HPDE6-E6E7 (cell line): ENCODE measurements at regions not wholly inside any gene's neighbourhood (a gene's known extent, or its start where the extent isn't known, plus 50 kb on each side); places are given as distances from the start of the nearest gene placed in this dataset.
"Not testable (repeated sequence)": the region's sequence is repeated elsewhere in the genome, so short reads cannot be mapped to it uniquely, and the experiment has no call there.

Source experiments
- DNase-seq: peaks from one replicate; pipeline ENCODE4 v3.0.0; 2011; ENCODE audit warnings: missing footprints; ENCODE audit errors: extremely low spot score

DNA sequence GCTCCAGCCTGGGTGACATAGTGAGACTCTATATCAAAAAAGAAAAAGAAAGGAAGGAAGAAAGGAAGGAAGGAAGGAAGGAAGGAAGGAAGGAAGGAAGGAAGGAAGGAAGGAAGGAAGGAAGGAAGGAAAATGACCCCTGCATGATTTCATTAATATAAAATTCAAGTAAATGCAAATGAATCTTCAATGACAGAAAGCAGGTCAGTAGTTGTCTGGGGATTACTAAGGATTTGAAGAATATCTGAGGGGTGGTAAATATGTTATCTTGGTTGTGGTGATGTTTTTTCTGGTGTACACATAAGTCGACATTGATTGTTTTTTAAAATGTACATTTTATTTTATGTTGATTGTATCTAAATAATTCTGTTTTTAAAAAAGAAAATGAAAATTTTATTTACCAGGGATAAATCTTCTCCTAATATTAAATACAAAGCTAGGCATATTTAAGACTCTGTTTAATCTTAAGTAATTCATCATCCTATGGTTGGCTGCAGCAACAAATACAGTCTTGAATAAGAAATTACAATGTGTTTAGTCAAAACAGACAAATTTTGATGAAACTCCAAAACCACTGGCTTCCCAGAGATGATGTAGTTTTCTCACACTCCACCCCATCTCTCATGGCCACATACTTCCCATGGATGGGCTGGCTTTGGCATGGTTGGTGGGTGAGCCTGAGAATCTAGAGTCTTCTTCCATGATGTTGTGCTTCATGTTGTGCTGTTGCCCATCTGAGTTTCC lies 314.7 kb upstream of the REG3G start:
- no peak for DNase-seq

DNA sequence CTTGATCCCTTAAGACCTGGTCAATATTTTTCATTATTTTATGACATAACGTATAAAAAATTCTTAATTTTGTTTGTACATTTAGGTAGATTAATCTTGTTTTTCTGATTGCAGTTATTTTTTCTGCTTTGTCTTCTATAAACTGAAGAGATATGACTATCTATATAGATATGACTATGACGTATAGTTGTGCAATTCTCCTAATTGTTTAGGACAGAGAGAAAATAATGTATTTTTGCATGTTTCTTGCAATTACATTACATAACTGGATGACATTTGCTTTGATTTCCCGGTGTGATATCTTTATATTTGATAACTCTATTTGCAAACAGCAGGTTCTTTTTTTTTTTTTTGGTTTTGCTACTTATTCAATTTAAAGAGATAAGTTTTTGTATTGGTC lies 310.2 kb upstream of the REG3G start:
- DNase-seq: no peak

DNA sequence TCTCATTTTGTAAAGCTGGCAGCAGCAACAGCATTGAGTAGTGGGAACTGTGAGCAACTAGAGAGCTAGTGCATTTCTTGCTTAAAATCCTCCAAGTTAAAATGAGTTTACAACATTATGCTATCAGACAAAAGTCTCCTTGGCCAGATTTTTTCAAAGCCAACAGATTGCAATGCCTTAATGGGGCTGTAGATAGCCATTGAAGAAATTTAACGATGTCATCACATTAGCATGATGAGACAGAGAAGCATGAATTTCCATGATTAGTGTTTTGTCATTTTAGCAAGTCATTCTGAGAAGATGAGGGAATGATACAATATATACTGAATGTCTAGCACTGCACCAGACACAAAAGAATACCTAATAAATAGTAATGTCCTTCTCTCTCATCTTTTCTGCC lies 307.5 kb upstream of the REG3G start:
- DNase-seq: no peak

DNA sequence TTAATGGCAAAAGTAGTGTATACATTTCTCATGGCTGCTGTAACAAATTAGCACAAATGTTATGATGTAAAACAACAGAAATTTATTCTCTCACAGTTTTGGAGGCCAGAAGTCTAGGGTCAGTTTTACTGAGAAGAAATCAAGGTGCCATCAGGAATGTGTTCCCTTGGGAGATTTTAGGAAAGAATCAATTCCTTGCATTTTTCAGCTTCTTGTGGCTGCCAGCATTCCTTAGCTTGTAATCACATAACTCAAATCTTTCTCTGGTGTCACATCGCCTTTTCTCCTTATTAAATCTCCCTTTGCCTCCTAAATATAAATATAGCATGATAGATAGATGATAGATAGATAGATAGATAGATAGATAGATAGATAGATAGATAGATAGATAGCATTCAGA lies 307.0 kb upstream of the REG3G start:
- no peak for DNase-seq

DNA sequence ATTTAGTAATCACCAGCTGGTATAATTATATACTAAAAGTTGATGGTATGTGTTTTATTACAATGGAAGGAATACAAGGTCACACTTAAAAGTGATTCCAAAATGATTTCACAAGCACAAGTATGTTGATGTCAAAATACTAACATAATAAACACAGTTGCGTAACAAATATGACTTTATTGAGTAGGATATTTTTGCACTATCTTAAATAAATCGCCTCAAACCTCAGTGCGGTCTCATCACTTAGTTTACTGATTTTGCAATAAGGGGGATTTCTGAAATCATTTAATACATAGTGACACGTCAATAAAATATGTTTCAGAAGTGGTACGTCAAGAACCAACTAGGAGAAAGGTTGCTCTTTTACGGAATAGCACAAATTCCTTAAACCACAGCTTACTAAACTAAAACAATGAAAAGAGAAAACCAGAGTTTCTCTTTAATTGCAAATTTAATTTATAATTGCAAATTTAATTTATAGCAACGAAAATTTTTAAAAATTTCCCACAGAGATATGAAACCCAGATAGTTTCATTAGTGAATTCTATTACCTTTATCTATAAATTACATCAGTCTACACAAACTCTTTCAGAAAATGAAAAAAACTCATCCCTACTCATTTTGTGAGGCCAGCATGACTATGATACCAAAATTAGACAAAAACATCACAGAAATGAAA lies 304.0 kb upstream of the REG3G start:
- no peak for DNase-seq

DNA sequence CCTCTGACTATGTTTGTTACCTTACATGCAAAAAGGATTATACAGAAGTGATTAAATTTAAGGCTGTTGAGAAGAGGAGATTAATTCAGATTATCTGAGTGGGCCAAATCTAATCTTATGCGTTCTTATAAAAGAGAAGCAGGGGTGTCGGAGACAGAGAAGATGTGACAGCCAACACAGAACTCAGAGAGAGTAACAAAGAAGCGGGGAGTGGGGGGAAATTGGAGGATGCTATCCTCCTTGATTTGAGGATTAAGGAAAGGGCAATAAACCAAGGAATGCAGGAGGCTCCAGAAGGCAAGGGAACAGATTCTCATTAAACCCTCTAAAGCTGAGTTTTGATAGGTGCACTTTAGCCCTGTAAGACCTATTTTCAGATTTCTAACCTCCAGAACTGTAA lies 291.3 kb upstream of the REG3G start:
- DNase-seq: no peak

DNA sequence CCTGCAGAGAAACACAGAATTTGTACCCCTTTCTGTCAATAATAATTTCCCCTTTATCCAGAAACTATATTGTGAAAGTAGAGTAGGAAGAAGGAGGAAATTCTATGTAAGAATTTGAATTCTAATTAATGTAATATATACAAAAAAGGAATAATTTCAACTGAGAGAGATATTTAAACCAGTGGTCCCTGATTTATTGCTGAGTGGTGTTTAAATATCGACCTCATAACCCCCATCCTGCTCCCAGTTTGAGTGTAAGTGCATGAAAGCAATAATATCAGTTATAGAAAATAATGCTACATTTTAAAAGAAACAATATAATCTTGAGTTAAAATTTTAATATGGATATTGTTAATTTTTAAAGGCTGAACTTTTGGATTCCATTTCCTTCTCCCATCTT lies 286.2 kb upstream of the REG3G start:
- DNase-seq: no peak

DNA sequence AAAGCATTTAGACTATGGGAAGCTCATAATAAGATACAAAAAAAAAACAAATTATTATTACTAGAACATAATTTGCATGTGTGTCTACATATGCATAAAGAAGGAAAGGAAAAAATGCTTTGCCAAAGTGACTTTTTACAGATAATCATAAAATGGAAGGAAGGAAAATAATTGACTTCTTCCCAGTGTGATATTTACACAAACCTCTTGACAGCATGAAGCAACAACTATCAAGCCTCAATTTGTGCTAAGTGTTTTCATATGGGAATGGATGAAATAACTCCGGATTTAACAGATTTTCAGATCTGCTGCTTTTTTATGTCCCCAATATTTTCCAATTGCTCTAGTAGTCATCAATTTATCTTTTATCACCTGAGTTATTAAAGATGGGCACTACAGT lies 275.9 kb upstream of the REG3G start:
- DNase-seq: no peak

DNA sequence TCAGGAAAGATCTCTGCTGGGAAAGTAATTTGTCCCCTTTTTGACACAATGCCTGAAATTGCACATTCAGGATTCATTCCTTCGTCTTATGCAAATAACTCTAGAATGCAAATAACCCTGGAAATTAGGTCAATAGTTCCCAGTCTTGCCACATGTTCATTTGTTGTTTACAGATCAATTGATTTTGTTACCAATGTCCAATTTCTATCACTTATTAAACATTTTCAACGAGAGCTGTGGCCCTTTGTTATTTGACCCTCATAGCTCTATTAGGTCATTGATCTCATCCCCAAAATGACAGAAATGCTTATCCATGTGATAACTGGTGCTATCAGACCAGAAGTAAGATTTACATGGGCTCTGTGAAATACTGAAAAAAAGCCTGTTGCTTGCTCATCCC lies 275.3 kb upstream of the REG3G start:
- no peak for DNase-seq

DNA sequence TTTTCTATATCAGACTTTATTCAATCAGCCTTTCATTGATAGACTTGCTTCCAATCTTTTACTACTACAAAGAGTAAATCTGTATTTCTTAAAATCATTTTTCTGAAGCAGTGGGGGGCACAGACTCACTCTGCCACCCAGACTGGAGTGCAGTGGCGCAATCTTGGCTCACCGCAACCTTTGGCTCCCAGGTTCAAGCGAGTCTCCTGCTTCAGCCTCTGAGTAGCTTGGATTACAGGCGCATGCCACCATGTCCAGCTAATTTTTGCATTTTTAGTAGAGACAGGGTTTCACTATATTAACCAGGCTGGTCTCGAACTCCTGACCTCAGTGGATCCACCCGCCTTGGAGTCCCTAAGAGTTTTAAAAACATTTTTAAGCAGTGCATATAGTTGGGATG lies 270.6 kb upstream of the REG3G start:
- no peak for DNase-seq

DNA sequence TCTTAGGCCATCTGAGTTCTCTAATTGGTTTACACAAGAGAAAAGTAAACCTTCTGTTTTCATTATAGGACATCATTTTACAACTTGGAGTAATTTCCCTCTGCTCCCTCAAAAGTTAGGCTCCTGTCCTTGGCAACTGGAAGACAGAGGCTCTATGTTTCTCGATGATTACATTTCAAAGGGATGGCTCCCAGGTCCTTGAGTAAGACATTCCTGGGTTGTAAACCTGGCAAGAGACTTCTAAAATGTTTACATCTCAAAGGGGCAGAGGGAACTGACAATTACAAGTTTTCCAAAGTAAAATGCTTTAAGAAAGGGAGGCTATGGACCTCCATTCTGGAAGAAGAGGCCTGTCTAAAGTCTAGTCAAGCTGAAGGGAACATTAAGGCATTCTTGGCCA lies 268.3 kb upstream of the REG3G start:
- no peak for DNase-seq

DNA sequence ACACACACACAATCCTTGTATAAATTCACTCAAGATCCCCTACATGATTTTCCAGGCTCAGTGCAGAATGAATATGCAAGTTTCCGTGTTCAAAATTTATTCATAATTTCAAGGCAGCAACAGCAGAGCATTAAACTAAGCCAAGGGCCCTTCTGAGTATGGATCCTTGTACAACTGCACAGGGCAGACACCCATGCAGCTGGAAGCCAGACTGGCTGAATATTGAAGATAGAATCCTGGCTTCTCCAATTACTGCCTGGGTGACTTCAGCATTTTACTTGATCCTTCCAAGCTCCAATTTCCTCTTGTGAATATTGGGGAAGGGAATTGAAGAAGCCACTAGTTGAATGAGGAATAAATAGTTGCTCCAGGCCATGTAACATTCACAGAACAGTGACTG lies 267.9 kb upstream of the REG3G start:
- no peak for DNase-seq

DNA sequence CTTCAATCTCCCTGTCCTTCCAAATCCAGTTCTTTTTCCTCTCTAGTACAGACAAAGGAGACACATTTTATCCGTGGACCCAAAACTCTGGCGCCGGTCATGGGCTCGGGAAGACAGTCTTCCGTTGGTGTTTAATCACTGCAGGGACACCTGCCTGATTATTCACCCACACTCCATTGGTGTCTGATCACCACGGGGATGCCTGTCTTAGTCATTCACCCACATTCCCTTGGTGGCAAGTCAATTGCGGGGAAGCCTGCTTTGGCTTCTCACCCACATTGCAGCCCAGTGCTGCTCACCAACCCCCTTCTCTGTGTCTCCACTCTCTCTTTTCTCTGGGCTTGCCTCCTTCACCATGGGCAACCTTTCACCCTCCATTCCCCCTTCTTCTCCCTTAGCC lies 266.7 kb upstream of the REG3G start:
- DNase-seq: not testable (repeated sequence)

DNA sequence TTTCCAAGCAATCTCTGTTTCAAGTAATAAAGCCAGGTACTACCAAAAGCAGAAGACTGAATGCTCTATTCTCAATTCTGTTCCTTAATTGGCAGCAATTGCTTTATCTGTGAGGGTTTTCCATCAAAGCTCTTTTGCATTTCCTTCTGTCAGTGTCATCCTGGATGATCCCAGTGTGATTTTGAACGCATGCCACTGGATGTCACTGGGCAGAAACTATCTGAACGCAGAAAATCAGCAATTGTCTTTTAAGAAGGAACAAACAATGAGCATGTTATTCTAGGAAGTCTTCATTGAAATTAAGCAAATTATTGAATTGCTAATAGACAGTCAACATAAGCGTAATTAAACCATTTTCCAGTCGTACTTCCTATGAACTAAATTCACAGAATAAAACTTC lies 259.0 kb upstream of the REG3G start:
- DNase-seq: no peak

DNA sequence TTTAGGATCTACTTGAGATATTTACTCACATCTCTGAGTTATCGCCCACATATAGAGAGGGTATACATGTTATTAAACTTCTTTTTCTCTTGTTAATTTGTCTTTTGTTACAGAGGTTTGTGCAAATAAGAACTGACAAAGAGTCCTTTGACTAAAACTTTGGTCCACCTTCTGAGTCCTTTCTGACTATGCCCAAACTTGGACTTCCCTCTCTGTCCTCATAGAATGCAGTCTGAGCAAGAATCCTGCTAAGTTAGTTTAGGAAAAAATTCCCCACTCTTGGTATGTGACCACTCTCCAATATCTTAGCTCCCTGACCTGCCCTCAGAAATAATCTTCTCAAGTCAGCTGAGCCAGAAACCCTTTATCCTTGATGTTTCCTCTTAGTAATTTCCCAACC lies 257.5 kb upstream of the REG3G start:
- no peak for DNase-seq

DNA sequence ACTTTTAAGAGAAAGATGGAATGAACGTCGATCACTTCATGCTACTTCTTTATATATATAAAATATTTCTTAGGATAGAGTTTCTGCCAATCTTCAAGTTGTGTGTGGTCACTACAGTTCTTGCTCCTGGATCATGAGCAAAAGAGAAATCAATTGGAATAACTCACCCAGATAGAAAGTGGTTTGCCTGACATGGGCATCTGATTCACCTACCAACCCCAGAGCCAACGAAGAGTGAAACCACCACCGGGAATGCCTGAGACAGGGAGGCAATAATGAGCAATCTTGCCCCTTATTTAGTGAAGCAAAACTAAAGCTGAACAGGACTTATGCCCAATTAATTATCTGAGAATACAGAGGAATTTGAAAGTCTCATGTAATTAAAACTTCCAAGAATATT lies 250.2 kb upstream of the REG3G start:
- no peak for DNase-seq

DNA sequence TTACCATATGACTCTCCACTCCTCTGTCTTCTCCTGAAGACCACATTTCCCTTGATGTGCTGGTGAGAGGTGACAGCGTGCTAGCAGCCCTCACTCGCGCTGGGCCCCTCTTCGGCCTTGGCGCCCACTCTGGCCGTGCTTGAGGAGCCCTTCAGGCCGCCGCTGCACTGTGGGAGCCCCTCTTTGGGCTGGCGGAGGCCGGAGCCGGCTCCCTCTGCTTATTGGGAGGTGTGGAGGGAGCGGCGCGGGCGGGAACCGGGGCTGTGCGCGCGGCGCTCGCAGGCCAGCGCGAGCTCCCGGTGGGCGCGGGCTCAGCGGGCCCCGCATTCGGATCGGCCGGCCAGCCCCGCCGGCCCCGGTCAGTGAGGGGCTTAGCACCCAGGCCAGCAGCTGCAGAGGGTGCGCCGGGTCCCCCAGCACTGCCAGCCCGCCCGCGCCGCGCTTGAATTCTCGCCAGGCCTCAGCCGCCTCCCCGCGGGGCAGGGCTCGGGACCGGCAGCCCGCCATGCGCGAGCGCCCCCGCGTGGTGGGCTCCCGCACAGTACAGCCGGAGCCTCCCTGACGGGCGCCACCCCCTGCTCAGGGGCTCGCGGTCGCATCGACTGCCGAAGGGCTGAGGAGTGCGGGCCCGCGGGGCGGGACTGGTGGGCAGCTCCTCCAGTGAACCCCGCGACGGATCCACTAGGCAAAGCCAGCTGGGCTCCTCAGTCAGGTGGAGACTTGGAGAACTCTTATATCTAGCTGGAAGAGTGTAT lies 246.6 kb upstream of the REG3G start:
- DNase-seq: no peak

DNA sequence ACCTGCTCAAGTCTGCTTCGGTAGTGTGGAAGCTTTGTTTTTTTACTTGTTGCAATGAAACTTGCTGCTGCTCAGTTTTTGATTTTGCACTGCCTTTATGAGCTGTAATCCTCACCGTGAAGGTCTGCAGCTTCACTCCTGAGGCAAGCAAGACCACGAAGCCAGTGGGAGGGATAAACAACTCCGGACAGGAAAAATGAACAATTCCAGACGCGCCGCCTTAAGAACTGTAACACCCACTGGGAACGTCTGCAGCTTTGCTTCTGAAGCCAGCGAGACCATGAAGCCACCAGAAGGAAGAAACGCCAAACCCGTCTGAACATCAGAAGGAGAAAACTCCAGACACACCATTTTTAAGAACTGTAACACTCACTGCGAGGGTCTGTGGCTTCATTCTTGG lies 245.7 kb upstream of the REG3G start:
- no peak for DNase-seq

DNA sequence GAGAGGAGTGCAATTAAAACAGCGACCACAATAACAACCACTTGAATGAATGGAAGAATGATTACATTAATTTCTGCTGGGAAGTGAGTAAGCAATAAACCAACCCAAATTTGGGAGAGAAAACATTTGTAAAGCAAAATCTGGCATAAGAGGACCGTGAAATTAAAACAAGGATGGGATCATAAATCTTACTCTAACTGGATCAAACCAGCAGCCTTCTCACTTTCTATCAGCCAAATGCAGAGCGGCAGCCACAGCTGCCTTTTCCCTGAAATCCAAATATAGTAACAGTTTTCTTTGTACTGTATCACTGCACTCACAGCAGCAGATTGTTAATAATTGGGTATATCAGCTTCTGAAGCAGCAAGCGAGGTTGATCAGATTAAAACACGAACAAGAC lies 245.2 kb upstream of the REG3G start:
- DNase-seq: no peak

DNA sequence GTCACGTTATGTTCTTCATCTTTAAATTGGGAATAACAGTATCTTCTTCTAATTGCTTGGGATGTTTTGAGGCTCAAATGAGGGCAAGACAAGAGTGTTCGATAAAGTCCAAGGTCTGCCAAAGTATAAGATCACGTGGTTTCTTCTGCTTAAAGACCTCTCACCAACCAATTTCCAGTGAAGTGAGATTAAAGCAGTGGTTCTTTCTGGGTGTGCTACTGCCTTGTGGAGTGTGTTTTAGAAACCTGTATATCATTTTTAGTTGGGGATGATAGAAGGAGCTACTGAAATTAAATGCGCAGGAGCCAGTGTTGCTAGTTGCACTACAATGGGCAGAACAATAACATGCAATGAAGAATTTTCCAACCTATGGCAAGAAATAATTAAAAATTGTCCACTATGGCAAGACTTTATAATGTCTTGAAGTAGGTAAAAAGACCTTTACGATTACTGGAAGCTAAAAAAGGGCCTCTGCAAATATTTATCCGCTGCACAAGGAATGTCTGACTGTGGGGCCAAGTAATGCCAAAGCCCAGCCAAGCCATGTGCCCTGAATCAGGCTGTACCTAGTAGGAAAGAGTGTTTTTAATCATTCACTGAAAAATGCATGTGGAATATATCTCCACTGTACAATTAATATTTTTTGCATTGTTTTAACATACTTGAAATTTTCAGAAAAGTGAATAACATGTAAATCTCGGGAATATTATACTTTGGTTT lies 244.5 kb upstream of the REG3G start:
- DNase-seq: no peak

DNA sequence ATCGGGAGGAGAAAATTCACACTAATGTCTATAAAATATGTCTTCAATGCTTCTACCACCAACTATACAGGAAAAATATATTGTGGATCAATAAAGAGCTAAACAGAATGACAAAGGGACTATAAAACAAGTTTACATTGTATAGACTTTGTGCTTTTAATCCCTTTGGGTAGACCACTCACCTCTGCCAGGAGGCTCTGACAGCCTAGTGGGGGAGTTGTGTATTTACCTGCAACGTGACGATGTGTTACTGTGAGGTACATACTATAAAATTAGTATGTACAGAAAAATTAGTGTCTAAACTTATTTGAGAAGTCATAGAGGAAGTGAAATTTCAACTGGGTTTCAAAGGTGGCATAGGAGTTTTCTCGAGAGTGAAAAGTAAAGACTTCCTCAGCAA lies 243.3 kb upstream of the REG3G start:
- no peak for DNase-seq

DNA sequence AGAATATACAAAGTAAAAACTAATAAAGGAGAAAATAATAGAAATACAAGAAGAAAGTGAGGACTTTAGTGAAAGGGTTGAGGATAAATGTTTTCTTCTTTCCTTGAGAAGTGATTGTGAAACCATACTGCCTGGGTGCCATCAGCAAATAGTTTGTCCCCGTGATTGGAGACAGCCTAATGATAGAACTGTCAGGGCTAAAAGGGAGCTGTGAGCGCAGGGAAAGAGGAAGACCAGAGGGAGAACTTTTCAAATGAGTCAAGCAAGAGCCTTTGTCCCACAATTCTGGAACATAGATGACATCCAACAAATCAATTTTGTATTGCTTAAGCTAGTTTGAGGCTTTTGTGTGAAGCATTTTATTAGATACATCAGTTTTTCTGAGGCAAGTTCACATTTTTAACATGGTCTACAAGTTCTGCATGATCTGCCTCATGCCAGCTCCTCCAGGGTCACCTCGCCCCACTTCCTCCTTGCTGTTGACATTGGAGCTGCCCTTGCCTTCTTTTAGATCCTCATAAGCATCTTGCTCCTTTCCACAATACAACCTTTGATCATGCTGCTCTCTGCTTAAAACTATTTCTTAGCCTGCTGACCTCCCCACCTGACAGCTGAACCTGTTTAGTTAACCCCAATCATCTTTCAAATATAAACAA lies 213.4 kb upstream of the REG3G start:
- no peak for DNase-seq
